ENCODE measurements at regions not wholly inside any gene's neighbourhood (a gene's known extent, or its start where the extent isn't known, plus 50 kb on each side); places are given as distances from the start of the nearest gene placed in this dataset.
A peak's percentile ranks its signal among the peaks of the same experiment; 100 is the strongest.

- no peak for TF ChIP-seq Cebpa-rat (IDR thresholded peaks at IDR 0.05)
- Histone ChIP-seq H3K9me3 (no peaks in the 10 kb centered on the region), H3K4me1 (no peaks in the 10 kb centered on the region), H4K20me1 (no peaks in the 10 kb centered on the region), H3K27ac (no peak overlapping the region), H3K4me3 (no peak overlapping the region), H3K4me2 (no peak overlapping the region), H3K36me3 (no peaks in the 10 kb centered on the region), H3K9ac (no peak overlapping the region), H3K27me3 (no peaks in the 10 kb centered on the region)
Observed at GRCh38 chr10:107284187-107284586, 119.7 kb upstream of the SORCS1 start.

DNA sequence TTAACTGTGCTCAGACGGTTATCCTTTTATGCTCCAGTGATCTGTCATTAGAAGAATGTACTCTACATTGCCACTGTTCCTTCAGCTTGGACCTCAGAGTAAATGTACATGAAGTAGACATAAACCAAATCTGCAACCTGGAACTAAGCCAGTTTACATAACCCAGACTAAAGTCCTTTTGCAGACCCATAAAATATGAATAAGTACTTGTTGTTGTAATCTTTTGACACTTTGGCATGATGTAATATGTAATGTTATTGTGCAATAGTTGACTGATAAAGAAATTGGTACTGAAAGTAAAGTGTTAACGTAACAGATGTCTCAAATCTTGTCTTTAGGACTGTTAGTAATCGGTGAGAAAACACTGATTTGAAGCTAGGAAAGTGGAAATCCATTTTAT, 115.8 kb upstream of the SORCS1 start:
- Histone ChIP-seq H3K4me3 (no peak overlapping the region), H3K27me3 (no peaks in the 10 kb centered on the region), H3K27ac (no peak overlapping the region), H3K36me3 (no peaks in the 10 kb centered on the region), H3K4me1 (no peaks in the 10 kb centered on the region), H4K20me1 (no peaks in the 10 kb centered on the region), H3K9ac (no peak overlapping the region), H3K4me2 (no peak overlapping the region), H3K9me3 (no peaks in the 10 kb centered on the region)
- TF ChIP-seq Cebpa-rat (IDR thresholded peaks at IDR 0.05): peak; percentile 82; the same call in 1 of the 2 replicates

DNA sequence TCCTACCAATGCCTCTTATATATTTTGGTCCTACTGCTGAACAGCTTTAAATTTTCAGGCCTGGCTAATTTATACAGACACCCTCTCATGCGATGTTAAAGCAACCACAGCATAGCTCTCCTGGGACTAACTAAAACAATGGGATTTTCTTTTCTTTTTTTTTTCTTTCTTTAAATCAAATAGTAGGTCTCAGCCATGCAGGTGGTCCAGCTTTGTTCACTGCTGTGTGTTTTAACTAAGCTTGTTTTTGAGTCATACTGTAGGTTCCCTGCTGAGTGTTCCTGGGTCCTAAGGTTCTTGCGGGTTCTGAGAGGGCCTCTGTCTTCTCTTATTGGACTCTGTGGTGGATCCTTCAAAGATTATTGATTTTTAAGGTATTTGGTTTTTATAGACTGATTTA, 113.1 kb upstream of the SORCS1 start:
- Histone ChIP-seq H3K4me2 (no peak overlapping the region), H3K36me3 (no peaks in the 10 kb centered on the region), H3K27me3 (no peaks in the 10 kb centered on the region), H3K4me1 (no peaks in the 10 kb centered on the region), H4K20me1 (no peaks in the 10 kb centered on the region), H3K27ac (no peak overlapping the region), H3K4me3 (no peak overlapping the region), H3K9me3 (no peaks in the 10 kb centered on the region), H3K9ac (no peak overlapping the region)
- TF ChIP-seq Cebpa-rat (IDR thresholded peaks at IDR 0.05): no peak

DNA sequence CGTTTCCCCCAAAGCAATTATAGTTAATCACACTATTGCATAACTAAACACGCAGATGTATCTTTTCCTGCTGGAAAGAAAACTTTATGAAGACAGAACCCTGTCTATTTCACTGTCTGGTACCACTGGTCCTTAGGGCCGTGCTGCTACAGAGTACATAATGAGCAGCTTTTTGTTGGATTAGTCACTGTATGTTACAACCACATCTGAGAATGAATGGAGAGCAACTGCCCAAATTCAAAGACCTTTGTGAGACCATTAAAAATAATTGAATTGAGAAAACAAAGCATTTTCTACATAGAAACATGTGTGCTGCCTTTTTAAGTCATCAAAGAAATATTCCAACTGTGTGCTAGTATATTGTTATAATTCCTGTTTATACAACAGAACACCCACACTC, 111.3 kb upstream of the SORCS1 start:
- Histone ChIP-seq H3K9ac (no peak overlapping the region), H3K27me3 (no peaks in the 10 kb centered on the region), H3K27ac (no peak overlapping the region), H3K36me3 (no peaks in the 10 kb centered on the region), H3K4me1 (no peaks in the 10 kb centered on the region), H3K4me3 (no peak overlapping the region), H3K9me3 (no peaks in the 10 kb centered on the region), H3K4me2 (no peak overlapping the region), H4K20me1 (no peaks in the 10 kb centered on the region)
- TF ChIP-seq Cebpa-rat (IDR thresholded peaks at IDR 0.05): no peak

- no peak overlapping the region for H3K9ac ChIP-seq
Observed at GRCh38 chr10:107269626-107270025, 105.1 kb upstream of the SORCS1 start.

GRCh38 chr10:107264742-107265141, 100.2 kb upstream of the SORCS1 start:
- Histone ChIP-seq H3K9me3 (no peaks in the 10 kb centered on the region), H3K4me1 (no peaks in the 10 kb centered on the region), H4K20me1 (no peaks in the 10 kb centered on the region), H3K9ac (no peak overlapping the region), H3K27ac (no peak overlapping the region), H3K4me2 (no peak overlapping the region), H3K4me3 (no peak overlapping the region), H3K27me3 (no peaks in the 10 kb centered on the region), H3K36me3 (no peaks in the 10 kb centered on the region)
- TF ChIP-seq Cebpa-rat (IDR thresholded peaks at IDR 0.05): no peak

More at GRCh38 chr10:107269626-107270025, 105.1 kb upstream of the SORCS1 start:
- Histone ChIP-seq H3K27me3 (no peaks in the 10 kb centered on the region), H3K27ac (no peak overlapping the region), H3K36me3 (no peaks in the 10 kb centered on the region), H3K4me3 (no peak overlapping the region), H4K20me1 (no peaks in the 10 kb centered on the region), H3K4me2 (no peak overlapping the region), H3K4me1 (no peaks in the 10 kb centered on the region), H3K9me3 (no peaks in the 10 kb centered on the region)
- TF ChIP-seq Cebpa-rat (IDR thresholded peaks at IDR 0.05): no peak

- H3K4me2 ChIP-seq: no peak overlapping the region
- no peaks in the 10 kb centered on the region for H3K27me3 ChIP-seq
- H3K36me3 ChIP-seq: no peaks in the 10 kb centered on the region
- H3K4me3 ChIP-seq: no peak overlapping the region
- TF ChIP-seq Cebpa-rat (IDR thresholded peaks at IDR 0.05): no peak
- no peak overlapping the region for H3K27ac ChIP-seq
- H4K20me1 ChIP-seq: no peaks in the 10 kb centered on the region
- no peaks in the 10 kb centered on the region for H3K9me3 ChIP-seq
- H3K9ac ChIP-seq: no peak overlapping the region
- H3K4me1 ChIP-seq: no peaks in the 10 kb centered on the region
Observed at GRCh38 chr10:107244122-107244521, 79.6 kb upstream of the SORCS1 start.

GRCh38 chr10:107238275-107238674, 73.8 kb upstream of the SORCS1 start:
- Histone ChIP-seq H3K9ac (no peak overlapping the region), H3K4me2 (no peak overlapping the region), H3K4me3 (no peak overlapping the region), H3K36me3 (no peaks in the 10 kb centered on the region), H4K20me1 (no peaks in the 10 kb centered on the region), H3K9me3 (no peaks in the 10 kb centered on the region), H3K27me3 (no peaks in the 10 kb centered on the region), H3K27ac (no peak overlapping the region), H3K4me1 (no peaks in the 10 kb centered on the region)
- TF ChIP-seq Cebpa-rat (IDR thresholded peaks at IDR 0.05): no peak

DNA sequence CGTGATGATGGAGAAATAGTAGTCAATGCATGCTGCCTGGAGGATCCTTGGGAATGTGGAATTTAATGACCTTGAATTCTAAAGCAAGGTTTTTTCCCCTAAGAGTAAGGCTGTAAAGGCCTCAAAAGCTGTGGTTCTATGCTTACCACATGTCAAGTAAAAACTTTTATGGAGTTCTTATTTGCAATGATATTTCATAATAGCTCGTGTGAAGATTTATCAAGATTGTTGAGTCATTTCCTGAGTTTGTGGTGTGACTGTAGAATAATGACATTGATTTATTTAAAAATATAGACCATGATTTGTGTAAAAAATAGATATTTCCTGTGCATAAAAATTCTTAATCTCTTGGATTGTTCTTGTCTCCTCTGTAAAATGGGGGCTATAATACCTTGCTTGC, 67.5 kb upstream of the SORCS1 start:
- Histone ChIP-seq H3K27ac (no peak overlapping the region), H3K36me3 (no peaks in the 10 kb centered on the region), H3K4me1 (no peaks in the 10 kb centered on the region), H4K20me1 (no peaks in the 10 kb centered on the region), H3K9ac (no peak overlapping the region), H3K27me3 (no peaks in the 10 kb centered on the region), H3K9me3 (no peaks in the 10 kb centered on the region), H3K4me2 (no peak overlapping the region), H3K4me3 (no peak overlapping the region)
- TF ChIP-seq Cebpa-rat (IDR thresholded peaks at IDR 0.05): no peak

DNA sequence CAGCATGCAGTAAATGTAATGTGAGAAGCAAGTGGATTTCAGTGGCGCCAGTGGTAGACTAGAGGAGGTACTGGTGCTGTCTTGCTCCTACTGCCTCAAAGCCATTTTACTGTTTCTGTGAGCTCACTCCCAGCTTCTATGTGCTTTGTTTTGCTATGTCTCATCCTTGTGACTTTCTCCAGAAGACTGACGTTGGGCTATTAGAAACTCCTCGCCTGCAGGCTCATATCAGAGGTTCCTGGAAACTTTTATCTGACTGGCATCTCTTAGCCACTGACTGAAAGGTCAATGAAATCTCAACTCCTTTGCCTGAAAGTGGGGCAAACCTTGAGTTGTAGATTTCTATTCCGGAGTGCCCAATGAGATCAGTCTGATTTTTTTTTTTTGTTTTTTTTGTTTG, 66.4 kb upstream of the SORCS1 start:
- TF ChIP-seq Cebpa-rat (IDR thresholded peaks at IDR 0.05): no peak

GRCh38 chr10:107215681-107216080, 51.2 kb upstream of the SORCS1 start:
- Histone ChIP-seq H3K4me1 (no peaks in the 10 kb centered on the region), H3K4me2 (no peak overlapping the region), H3K9me3 (0 out of 2 replicates have a peak, but pooled peaks cover 7% of the 10 kb centered on the region), H3K4me3 (no peak overlapping the region), H4K20me1 (no peaks in the 10 kb centered on the region), H3K27me3 (no peaks in the 10 kb centered on the region), H3K9ac (no peak overlapping the region), H3K27ac (no peak overlapping the region), H3K36me3 (no peaks in the 10 kb centered on the region)
- no peak for TF ChIP-seq Cebpa-rat (IDR thresholded peaks at IDR 0.05)

More for the DNA sequence above, 66.4 kb upstream of the SORCS1 start:
- no peaks in the 10 kb centered on the region for H3K9me3 ChIP-seq
- H3K4me1 ChIP-seq: no peaks in the 10 kb centered on the region
- no peaks in the 10 kb centered on the region for H3K27me3 ChIP-seq
- no peak overlapping the region for H3K27ac ChIP-seq
- H3K4me2 ChIP-seq: no peak overlapping the region
- no peak overlapping the region for H3K9ac ChIP-seq
- H4K20me1 ChIP-seq: no peaks in the 10 kb centered on the region
- no peaks in the 10 kb centered on the region for H3K36me3 ChIP-seq
- H3K4me3 ChIP-seq: no peak overlapping the region
